CD1c-positive myeloid dendritic cell (primary cell): ENCODE measurements at regions not wholly inside any gene's neighbourhood (a gene's known extent, or its start where the extent isn't known, plus 50 kb on each side); places are given as distances from the start of the nearest gene placed in this dataset.

ENCODE experiments used
- DNase-seq: peaks from one replicate; pipeline ENCODE4 v3.0.0-alpha.2; 2016; ENCODE audit errors: extremely low spot score

DNA sequence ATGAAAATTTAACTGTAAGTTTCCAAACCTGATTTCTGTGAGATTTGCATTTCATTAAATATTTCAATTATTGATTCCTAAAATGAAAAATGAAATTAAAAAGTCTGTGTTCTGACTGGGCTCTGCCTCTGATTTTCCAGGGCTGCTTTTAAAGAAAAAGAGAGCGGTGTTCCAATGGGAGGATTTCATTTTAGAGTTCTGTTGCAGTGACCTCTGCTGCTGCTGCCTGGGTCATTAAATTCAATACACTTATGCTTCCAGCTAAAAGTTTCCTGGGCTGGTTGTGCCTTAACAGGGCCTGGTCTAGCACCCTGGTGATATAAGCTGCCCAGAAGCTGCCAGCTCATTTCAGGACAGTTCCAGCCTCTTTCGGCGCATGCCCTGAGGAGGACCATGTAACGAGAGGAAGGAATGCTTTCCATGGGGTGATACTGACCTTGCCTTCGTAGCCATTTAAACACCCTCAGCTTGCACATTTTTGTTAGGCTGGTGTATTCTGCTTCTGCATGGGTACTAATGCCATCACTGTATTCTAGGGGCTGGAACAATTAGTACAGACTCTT, 93.3 kb downstream of the TMEM174 start:
- no peak for DNase-seq

- DNase-seq = no peak
These were observed 92.6 kb downstream of the TMEM174 start for GRCh38 chr5:73265641-73266040.

GRCh38 chr5:73264631-73265030, 91.6 kb downstream of the TMEM174 start:
- no peak for DNase-seq

GRCh38 chr5:73263001-73263710, 90.2 kb downstream of the TMEM174 start:
- DNase-seq = no peak

- no peak for DNase-seq
These were observed 83.9 kb downstream of the TMEM174 start for GRCh38 chr5:73256862-73257261.

DNA sequence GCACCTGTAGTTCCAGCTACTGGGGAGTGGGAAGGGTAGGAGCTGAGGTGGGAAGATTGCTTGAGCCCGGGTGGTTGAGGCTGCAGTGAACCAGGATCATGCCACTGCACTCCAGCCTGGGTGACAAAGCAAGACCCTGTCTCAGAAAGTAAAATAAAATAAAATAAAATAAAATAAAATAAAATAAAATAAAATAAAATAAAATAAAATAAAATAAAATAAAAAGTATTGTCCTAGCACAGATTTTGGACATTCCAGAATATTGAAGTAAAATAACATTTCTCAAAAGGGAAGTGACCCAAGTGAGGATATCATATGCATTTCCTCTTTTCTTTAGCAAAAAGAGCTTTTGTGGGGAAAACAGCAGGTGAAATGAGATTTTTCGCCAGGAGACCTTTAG, 83.5 kb downstream of the TMEM174 start:
- DNase-seq = no peak

DNA sequence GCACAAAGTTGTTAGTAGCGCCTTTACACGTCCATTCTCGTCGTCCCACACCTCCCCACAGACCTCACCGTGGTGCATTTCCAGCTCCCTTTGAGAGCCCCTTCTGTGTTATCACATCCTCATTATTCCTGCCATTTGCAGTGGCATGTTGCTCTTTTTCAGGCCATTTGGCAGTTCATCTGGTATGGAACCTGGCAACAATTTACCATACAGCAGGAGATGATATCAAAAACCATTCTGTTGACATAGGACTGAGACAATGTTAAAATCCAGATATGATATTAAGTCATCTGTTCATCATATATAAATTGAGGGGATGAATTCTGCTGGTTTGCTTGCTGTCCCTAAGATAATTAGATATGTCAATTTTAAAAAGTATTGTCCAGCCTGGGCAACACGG, 83.0 kb downstream of the TMEM174 start:
- DNase-seq = no peak

DNA sequence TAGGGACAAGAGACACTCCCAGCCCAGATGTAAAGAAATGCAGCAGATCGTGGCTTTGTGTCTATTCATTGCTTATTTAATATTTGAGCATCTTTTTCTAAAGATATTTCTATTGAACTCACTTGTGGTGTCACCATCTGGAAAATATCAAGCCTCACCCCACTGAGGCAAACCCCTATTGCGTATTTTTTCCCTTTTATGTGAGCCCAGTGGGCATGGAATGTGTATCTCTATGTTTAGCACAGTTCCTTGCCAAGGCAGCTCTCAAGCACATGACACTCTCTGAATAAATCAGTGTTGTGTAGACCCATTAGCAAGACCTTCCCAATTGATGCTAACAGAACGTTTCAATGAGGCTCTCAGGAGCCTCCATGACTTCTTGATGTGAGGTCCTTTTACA, 81.6 kb downstream of the TMEM174 start:
- no peak for DNase-seq

DNA sequence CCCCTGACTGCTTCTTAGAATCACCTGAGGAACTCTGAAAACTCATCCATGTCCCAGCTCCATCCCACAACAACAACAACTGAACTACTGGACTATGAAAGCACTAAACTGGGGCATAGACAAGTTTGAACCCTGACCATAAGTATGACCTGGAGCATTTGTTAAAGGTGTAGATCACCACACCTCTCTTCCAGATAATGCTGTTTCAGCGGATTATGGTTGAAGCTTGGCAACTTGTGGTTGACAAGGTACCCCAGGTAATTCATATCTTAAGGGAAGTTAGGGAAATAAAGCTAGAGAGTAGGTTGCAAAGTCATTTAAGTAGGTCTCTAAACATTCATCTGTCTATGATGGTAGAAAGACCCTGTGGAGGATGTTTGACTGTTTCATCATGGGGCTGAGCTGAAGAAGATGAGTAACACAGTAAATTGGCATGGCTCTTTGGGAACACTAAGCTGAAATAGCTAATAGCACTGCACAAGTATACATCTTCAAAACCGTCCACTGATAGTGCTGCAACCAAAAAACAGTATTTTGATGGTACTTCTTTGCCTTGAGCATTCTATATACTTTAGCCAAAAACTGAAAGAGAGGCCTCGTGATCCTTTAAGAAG, 80.2 kb downstream of the TMEM174 start:
- no peak for DNase-seq

DNA sequence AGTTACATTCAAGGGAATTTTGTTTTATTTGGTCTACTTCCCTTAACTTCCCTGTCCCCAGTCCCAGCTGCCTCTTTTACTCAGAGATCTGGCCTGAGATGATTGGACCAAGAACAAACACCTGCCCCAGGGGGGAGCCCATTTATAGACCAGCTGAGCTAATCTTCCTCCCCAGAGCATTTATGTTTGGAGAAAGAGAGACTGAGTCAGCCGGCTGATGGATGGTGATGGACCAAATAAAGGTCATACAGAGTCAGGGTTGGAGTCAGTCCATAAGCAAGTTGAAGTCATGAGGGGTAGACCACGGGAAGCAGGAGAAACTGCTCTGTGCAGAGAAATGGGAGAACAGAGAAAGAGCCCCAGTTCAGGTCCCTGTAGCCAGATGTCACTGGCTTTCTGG, 77.7 kb downstream of the TMEM174 start:
- no peak for DNase-seq

DNA sequence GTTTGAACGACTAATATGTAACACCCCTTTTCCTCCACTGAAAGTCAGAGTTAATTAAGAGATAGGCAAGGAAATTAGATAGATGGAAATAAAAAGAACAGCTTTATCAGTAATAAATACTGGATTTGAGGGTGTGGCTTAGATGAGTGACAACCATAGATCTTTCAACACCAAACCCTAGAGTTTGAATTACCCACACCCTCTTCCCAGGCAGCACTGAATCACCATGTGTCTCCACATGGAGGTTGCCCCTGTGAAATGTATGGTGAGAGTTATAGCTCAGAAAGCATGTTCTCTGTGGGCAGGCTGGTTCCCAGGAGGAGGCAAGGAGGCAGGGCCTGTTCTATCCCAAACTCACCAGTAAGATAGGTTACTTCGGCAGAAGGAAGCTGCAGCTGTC, 69.7 kb downstream of the TMEM174 start:
- DNase-seq = no peak

GRCh38 chr5:73238873-73239272, 65.9 kb downstream of the TMEM174 start:
- no peak for DNase-seq

GRCh38 chr5:73236541-73237128, 63.6 kb downstream of the TMEM174 start:
- no peak for DNase-seq

DNA sequence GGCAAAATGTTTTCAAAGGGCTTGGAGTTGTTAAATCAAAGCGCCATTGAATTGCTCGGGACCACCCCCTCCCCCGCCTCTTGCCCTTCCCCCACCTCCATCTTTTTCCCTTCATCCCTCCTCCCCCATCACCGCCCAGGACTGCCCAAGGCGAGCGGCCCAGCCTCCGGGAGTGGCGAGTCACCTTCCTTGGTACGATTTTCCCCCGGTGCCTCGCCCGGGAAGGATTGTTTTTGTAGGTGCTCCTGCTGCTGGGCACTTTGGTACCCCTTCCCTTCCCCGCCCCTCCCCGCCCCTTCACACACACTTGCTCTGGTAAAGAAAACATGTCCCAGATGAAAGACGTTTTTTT, 61.2 kb downstream of the TMEM174 start:
- no peak for DNase-seq

DNA sequence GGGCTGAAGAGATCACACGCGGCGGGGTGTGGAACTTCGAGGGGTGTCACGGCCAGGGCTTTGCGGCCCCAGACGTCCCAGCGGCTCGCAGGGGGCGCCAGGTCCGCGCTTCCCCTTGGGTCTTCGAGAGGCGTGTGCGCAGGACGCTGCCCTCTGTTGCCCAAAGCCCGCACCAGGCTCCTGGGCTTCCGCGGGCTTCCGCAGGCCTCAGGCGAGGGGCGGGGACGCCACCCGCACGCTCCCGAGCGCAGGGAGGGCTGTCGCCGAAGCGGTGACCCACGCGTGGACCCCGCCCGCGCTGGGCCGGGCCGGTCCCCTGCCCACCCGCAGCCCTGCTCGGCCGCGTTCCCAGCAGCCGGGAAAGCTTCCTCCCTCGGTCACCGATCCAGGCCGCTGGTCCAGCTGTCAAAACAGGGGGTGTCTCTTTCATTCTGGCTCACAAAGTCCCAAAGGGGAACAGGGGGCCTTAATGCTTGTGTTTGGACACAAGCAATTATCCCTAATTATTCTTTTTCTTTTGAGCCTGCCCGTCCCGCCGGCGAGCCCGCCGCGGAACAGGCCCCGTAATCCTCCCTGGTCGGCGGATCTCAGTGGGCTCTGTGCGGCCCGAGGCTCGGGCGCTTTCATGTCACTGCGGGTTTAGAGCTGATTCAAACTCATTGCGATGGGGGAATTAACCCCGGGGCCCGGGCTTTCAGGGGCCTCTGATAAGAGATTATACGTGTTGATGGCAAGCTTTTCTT, 60.6 kb downstream of the TMEM174 start:
- no peak for DNase-seq

DNA sequence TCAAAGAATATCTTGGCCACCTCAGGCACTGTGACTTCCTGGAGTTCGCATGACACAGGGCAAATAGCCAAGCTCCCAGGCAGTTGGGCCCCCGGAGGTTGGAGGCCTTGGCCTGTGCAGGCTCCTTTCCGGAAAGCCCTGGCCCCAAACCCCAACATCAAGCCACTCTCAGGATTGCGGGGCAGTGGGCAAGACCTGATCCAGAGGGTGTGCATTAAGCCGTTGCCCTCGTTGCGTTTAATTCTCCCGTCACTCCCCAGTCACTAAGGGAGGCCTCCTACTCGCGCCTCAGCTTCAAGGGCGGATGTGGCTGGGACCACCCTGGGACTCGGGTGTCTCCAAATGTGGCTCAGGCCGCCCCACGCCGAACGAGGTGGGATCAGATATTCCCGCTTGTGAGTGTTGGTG, 60.1 kb downstream of the TMEM174 start:
- no peak for DNase-seq

GRCh38 chr5:73232266-73233041, 59.5 kb downstream of the TMEM174 start:
- no peak for DNase-seq

- DNase-seq = no peak
These were observed 58.3 kb downstream of the TMEM174 start for GRCh38 chr5:73231246-73231778.

DNA sequence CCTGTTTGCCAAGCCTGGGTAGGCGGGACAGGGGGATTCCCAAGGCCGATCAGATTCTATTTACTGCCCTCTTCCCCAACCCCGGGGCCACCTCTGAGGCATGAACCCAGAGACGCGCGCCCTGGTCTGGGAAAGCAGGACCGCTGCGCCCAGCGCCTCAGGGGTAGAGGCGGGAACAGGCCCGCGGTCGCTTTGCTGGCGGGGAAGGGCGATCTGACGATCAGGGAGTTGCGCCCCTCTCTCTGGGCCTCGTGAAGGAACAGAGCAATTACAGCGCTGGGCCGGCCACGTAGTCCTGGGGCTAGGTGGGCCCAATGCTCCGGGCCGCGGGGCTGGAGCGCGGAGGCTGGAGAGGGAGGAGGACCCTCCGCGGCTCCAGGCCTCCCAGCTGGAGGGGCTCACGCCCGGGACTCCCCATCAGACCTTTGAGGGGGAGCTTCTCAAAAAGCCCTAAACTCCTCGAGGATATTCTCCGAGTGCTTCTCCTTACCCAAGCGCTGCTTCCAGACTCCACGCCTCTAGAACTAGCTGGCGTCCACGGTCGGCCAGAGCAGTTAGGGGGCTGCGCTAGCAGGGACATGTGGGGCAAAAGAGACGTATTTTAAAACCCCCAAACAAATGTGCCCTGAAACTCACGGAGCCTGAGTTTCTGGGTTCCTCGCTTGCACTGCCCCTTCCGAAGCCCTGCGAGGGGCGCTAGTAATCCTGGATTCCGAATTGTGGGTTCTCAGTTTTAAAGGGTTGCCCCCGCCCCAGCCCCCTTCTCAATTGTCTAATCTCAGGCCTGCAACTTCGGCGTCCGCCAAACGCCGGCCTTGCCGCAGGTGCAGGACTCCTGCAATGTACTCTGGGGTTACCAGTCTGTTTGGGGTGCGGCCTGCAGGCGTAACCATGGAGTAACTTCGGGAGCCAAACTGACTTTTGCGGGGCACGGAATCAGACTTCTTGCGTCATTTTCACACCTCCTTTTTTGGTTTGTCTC, 57.6 kb downstream of the TMEM174 start:
- no peak for DNase-seq

DNA sequence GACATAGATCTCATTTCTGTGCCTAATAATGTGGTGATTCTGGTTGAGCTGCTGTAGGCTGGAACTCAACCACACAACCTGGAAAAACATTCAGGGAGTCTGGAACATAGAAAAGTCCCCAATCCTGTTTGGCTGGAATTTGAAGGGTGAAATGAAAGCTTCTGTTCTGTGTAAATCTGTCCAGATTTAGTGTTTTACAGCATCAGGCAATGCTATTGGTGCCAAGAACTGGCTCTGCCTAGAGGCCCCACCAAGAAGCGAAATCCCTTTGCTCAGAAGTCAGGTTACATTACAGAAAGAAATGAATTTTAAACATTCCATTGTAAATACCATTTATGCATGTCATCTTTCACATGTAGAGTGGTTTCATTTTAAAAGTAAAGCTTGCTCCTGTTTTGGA, 56.3 kb downstream of the TMEM174 start:
- DNase-seq = no peak
